ENCODE measurements at regions not wholly inside any gene's neighbourhood (a gene's known extent, or its start where the extent isn't known, plus 50 kb on each side); places are given as distances from the start of the nearest gene placed in this dataset.

DNA sequence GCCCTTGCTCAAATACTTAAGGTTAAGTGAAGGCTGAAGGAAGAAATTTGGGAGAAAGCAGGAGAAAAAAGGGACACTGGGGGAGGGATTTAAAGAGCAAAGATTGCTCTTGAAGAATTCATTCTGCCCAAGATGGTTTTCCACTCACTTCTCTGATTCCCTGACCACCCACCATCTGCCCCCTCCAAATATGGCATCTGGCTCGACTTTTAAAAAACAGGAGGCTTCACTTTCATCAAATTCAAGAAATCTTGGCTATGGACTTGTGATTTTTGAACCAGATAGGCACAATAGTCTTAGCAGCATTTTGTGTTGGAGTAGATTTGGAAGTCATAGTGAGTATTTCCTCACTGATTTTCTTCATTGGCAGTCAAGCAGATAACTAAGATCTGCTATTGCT is 574.4 kb upstream of the SUCLG2 start:
- no peaks in the 10 kb centered on the region for H3K9me3 ChIP-seq
- H3K36me3 ChIP-seq = no peaks in the 10 kb centered on the region
- TF ChIP-seq CTCF (IDR thresholded peaks at IDR 0.05) = no peak
- DNase-seq = no peak
- no peak overlapping the region for H3K4me3 ChIP-seq
- H3K27ac ChIP-seq = no peak overlapping the region
- intact Hi-C loops (cut with DNase I; ENCODE audit: low total_unique reads) = no loop called here
- H3K27me3 ChIP-seq = no peaks in the 10 kb centered on the region
- no peaks in the 10 kb centered on the region for H3K4me1 ChIP-seq

DNA sequence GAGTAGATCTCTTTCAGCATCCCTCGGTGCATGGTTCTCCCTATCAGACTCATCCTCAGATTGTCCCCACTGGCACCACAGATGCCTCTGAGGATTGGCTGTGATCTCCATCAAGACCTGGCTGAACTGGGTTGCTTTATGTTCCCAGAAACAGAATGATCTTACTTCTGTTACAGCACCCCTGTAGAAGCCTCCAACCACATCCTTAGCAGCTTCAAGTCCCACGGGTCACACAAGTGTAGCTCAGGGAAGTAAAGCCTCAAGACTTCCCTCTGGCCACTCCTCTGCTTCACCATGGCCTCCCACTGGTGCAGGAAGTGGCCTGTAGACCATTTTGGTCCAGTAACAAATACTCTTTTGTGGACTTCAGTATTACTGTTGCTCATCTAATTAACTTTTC is 566.4 kb upstream of the SUCLG2 start:
- intact Hi-C loops (cut with DNase I; ENCODE audit: low total_unique reads) = no loop called here
- Histone ChIP-seq H3K4me3 (no peak overlapping the region), H3K27me3 (no peaks in the 10 kb centered on the region), H3K9me3 (no peaks in the 10 kb centered on the region), H3K4me1 (no peaks in the 10 kb centered on the region), H3K27ac (no peak overlapping the region), H3K36me3 (no peaks in the 10 kb centered on the region)
- TF ChIP-seq CTCF (IDR thresholded peaks at IDR 0.05) (no peak), POLR2A (IDR thresholded peaks at IDR 0.05) (no peak)
- no peak for DNase-seq

GRCh38 chr3:68211637-68212036 is 557.2 kb upstream of the SUCLG2 start:
- Histone ChIP-seq H3K9me3 (no peaks in the 10 kb centered on the region), H3K36me3 (no peaks in the 10 kb centered on the region), H3K27me3 (no peaks in the 10 kb centered on the region), H3K4me1 (no peaks in the 10 kb centered on the region), H3K27ac (no peak overlapping the region), H3K4me3 (no peak overlapping the region)
- intact Hi-C loops (cut with DNase I; ENCODE audit: low total_unique reads) = no loop called here
- no peak for TF ChIP-seq CTCF (IDR thresholded peaks at IDR 0.05)
- TF ChIP-seq POLR2A (IDR thresholded peaks at IDR 0.05) = no peak
- no peak for DNase-seq

GRCh38 chr3:68210635-68211034 is 556.2 kb upstream of the SUCLG2 start:
- no peak for TF ChIP-seq CTCF (IDR thresholded peaks at IDR 0.05)
- TF ChIP-seq POLR2A (IDR thresholded peaks at IDR 0.05) = no peak
- Histone ChIP-seq H3K36me3 (no peaks in the 10 kb centered on the region), H3K27me3 (no peaks in the 10 kb centered on the region), H3K4me1 (no peaks in the 10 kb centered on the region), H3K9me3 (no peaks in the 10 kb centered on the region), H3K27ac (no peak overlapping the region), H3K4me3 (no peak overlapping the region)
- intact Hi-C loops (cut with DNase I; ENCODE audit: low total_unique reads) = no loop called here
- DNase-seq = no peak

DNA sequence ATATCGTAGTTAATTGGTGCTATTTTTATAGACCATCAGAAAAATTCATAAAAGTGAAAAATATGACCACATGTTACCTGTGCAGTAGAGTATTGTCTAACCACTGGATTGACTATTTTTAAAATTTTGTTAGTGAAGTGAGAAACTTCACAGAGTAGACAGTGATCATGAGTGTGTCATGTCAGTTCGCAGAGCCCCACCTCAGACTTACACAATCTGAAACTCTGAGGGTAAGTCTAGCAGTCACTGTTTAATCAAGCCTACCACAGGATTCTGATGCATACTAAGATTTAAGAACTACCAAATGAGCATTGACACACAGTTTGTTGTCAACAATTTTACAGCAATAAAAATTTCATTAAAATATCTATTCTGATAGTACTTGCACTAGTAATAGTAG is 552.9 kb upstream of the SUCLG2 start:
- intact Hi-C loops (cut with DNase I; ENCODE audit: low total_unique reads) = no loop called here
- no peak for DNase-seq
- Histone ChIP-seq H3K27me3 (no peaks in the 10 kb centered on the region), H3K4me3 (no peak overlapping the region), H3K9me3 (no peaks in the 10 kb centered on the region), H3K36me3 (no peaks in the 10 kb centered on the region), H3K4me1 (no peaks in the 10 kb centered on the region), H3K27ac (no peak overlapping the region)
- TF ChIP-seq CTCF (IDR thresholded peaks at IDR 0.05) = no peak
- TF ChIP-seq POLR2A (IDR thresholded peaks at IDR 0.05) = no peak
